ENCODE measurements at regions not wholly inside any gene's neighbourhood (a gene's known extent, or its start where the extent isn't known, plus 50 kb on each side); places are given as distances from the start of the nearest gene placed in this dataset.

- TF ChIP-seq POLR2A (IDR thresholded peaks at IDR 0.05): no peak
- TF ChIP-seq CTCF (IDR thresholded peaks at IDR 0.05): no peak
These were observed 685.0 kb downstream of the SLCO4C1 start for GRCh38 chr5:101611039-101611438.

Measured in uterus (tissue), 2 donors.